Stromal cell of bone marrow (primary cell): ENCODE measurements at regions not wholly inside any gene's neighbourhood (a gene's known extent, or its start where the extent isn't known, plus 50 kb on each side); places are given as distances from the start of the nearest gene placed in this dataset.
"Not testable (repeated sequence)": the region's sequence is repeated elsewhere in the genome, so short reads cannot be mapped to it uniquely, and the experiment has no call there.

Experiments
- DNase-seq: peaks from one replicate; pipeline ENCODE4 v3.0.0-alpha.2; 2012; ENCODE audit warnings: low read depth

GRCh38 chr5:119694284-119694683 lies 64.9 kb downstream of the FAM170A start:
- no peak for DNase-seq

GRCh38 chr5:119706049-119706448 lies 76.7 kb downstream of the FAM170A start:
- DNase-seq: no peak

- DNase-seq: no peak
Observed at GRCh38 chr5:119708076-119708790, 78.9 kb downstream of the FAM170A start.

GRCh38 chr5:119721775-119722174 lies 92.4 kb downstream of the FAM170A start:
- DNase-seq: no peak

- DNase-seq: not testable (repeated sequence)
Observed at GRCh38 chr5:119725291-119725690, 95.9 kb downstream of the FAM170A start.

GRCh38 chr5:119726544-119726943 lies 97.2 kb downstream of the FAM170A start:
- no peak for DNase-seq

GRCh38 chr5:119740225-119740624 lies 110.9 kb downstream of the FAM170A start:
- DNase-seq: no peak

GRCh38 chr5:119741691-119742090 lies 112.3 kb downstream of the FAM170A start:
- no peak for DNase-seq

- no peak for DNase-seq
Observed at GRCh38 chr5:119742311-119742710, 113.0 kb downstream of the FAM170A start.

- peak; percentile 18 for DNase-seq
Observed at GRCh38 chr5:119743927-119744326, 114.6 kb downstream of the FAM170A start.

GRCh38 chr5:119745976-119746375 lies 116.6 kb downstream of the FAM170A start:
- DNase-seq: no peak

- DNase-seq: no peak
Observed at GRCh38 chr5:119746984-119747383, 117.6 kb downstream of the FAM170A start.

GRCh38 chr5:119750887-119751733 lies 121.8 kb downstream of the FAM170A start:
- DNase-seq: no peak

- DNase-seq: no peak
Observed at GRCh38 chr5:119751734-119752094, 122.4 kb downstream of the FAM170A start.

GRCh38 chr5:119752921-119753886 lies 123.8 kb downstream of the FAM170A start:
- DNase-seq: no peak

GRCh38 chr5:119754825-119755224 lies 125.5 kb downstream of the FAM170A start:
- not testable (repeated sequence) for DNase-seq

GRCh38 chr5:119757276-119757675 lies 127.9 kb downstream of the FAM170A start:
- DNase-seq: no peak

GRCh38 chr5:119769695-119770693 lies 140.6 kb downstream of the FAM170A start:
- not testable (repeated sequence) for DNase-seq

- DNase-seq: not testable (repeated sequence)
Observed at GRCh38 chr5:119780145-119780544, 150.8 kb downstream of the FAM170A start.

- no peak for DNase-seq
Observed at GRCh38 chr5:119785057-119785456, 155.7 kb downstream of the FAM170A start.
